Tibial nerve (tissue), 4 donors: ENCODE measurements at regions not wholly inside any gene's neighbourhood (a gene's known extent, or its start where the extent isn't known, plus 50 kb on each side); places are given as distances from the start of the nearest gene placed in this dataset.
"Not testable (repeated sequence)": the region's sequence is repeated elsewhere in the genome, so short reads cannot be mapped to it uniquely, and the experiment has no call there.

ENCODE experiments used
- DNase-seq, 2 donors: peaks; one replicate each; pipeline ENCODE4 v3.0.0-alpha.2; 2019; ENCODE audit warnings: low spot score in 2 of 2
- H3K27ac ChIP-seq, 4 donors: fragments of 200-600 bp; sonication (generic) in 3 of 4; one replicate each; pipeline ENCODE4 v1.5.1; 2017 to 2019; ENCODE audit warnings: mild to moderate bottlenecking in 1 of 4
- H3K27me3 ChIP-seq, 2 donors: fragments of 200-600 bp; sonication (generic) in 1 of 2; one replicate each; pipeline versions ENCODE4 v1.5.1 to v1.6.0; 2017 to 2019
- H3K36me3 ChIP-seq, 3 donors: fragments of 200-600 bp; sonication (generic); one replicate each; pipeline ENCODE4 v1.5.1; 2018 to 2019
- H3K4me1 ChIP-seq, 4 donors: fragments of 200-600 bp; sonication (generic) in 3 of 4; one replicate each; pipeline ENCODE4 v1.5.1; 2017 to 2019
- H3K4me3 ChIP-seq, 4 donors: fragments of 200-600 bp; sonication (generic) in 3 of 4; one replicate each; pipeline ENCODE4 v1.5.1; 2017 to 2019; ENCODE audit warnings: mild to moderate bottlenecking in 1 of 4, moderate library complexity in 1 of 4
- H3K9me3 ChIP-seq, 4 donors: fragments of 200-600 bp; sonication (generic) in 3 of 4; one replicate each; pipeline ENCODE4 v1.5.1; 2017 to 2019
- CTCF ChIP-seq, 5 experiments: fragments of 200-600 bp in 3 of 5; fragments of 450-650 bp in 2 of 5; sonication (generic) in 3 of 5; IDR thresholded peaks; one replicate each; pipeline ENCODE4 v1.5.1; 2016 to 2019; ENCODE audit warnings: antibody characterized with exemption in 5 of 5, mild to moderate bottlenecking in 3 of 5, moderate library complexity in 2 of 5
- EP300 ChIP-seq, 2 donors: sonication (generic); formaldehyde crosslinking; IDR thresholded peaks; one replicate each; pipeline ENCODE4 v1.6.1; 2017; ENCODE audit warnings: antibody characterized with exemption in 2 of 2, mild to moderate bottlenecking in 1 of 2
- POLR2A ChIP-seq, 2 donors: fragments of 450-650 bp; IDR thresholded peaks; one replicate each; pipeline ENCODE4 v1.6.1; 2017; ENCODE audit warnings: antibody characterized with exemption in 2 of 2, mild to moderate bottlenecking in 2 of 2, moderate library complexity in 2 of 2
- WGBS, 2 donors: methylation state at CpG; one replicate each; pipeline ENCODE4 v1.1.5; 2018; 5-methylcytosine and 5-hydroxymethylcytosine counted together

- H3K4me1 ChIP-seq, H3K27me3 ChIP-seq, H3K36me3 ChIP-seq, DNase-seq, H3K9me3 ChIP-seq, H3K4me3 ChIP-seq, H3K27ac ChIP-seq: not testable (repeated sequence)
- WGBS, 2 donors: 74% methylated on average over 5 of the region's 5 CpGs
These were observed 69.5 kb downstream of the MDH2 start for GRCh38 chr7:76117306-76117991.

GRCh38 chr7:76118253-76119036 lies 70.5 kb downstream of the MDH2 start:
- not testable (repeated sequence) for H3K36me3 ChIP-seq, H3K9me3 ChIP-seq, H3K4me1 ChIP-seq, H3K27ac ChIP-seq, DNase-seq, H3K4me3 ChIP-seq, H3K27me3 ChIP-seq
- 69 to 75% methylated on average over 8 of the region's 8 CpGs for WGBS, 2 donors

- Histone ChIP-seq H3K9me3 (no peaks in the 10 kb centered on the region), H3K4me1 (no peaks in the 10 kb centered on the region), H3K27me3 (no peaks in the 10 kb centered on the region), H3K4me3 (no peak overlapping the region), H3K36me3 (no peaks in the 10 kb centered on the region), H3K27ac (no peak overlapping the region)
- DNase-seq: no peak
- TF ChIP-seq POLR2A (IDR thresholded peaks at IDR 0.05) (no peak), CTCF (IDR thresholded peaks at IDR 0.05) (no peak), EP300 (IDR thresholded peaks at IDR 0.05) (no peak)
- 68 to 72% methylated on average over 3 of the region's 3 CpGs for WGBS, 2 donors
These were observed 73.1 kb downstream of the MDH2 start for GRCh38 chr7:76121044-76121443.

GRCh38 chr7:76122516-76123239 lies 74.8 kb downstream of the MDH2 start:
- no peaks in the 10 kb centered on the region for H3K27me3 ChIP-seq
- H3K9me3 ChIP-seq: no peaks in the 10 kb centered on the region
- TF ChIP-seq EP300 (IDR thresholded peaks at IDR 0.05) (no peak), CTCF (IDR thresholded peaks at IDR 0.05) (no peak), POLR2A (IDR thresholded peaks at IDR 0.05) (no peak)
- H3K4me3 ChIP-seq: no peak overlapping the region
- no peak for DNase-seq
- no peaks in the 10 kb centered on the region for H3K4me1 ChIP-seq
- H3K27ac ChIP-seq: no peak overlapping the region
- whole genome bisulfite sequencing, 2 donors: 84 to 92% methylated on average over 3 of the region's 3 CpGs
- no peaks in the 10 kb centered on the region for H3K36me3 ChIP-seq

GRCh38 chr7:76123316-76123715 lies 75.4 kb downstream of the MDH2 start:
- Histone ChIP-seq H3K4me1 (no peaks in the 10 kb centered on the region), H3K27me3 (no peaks in the 10 kb centered on the region), H3K4me3 (no peak overlapping the region), H3K36me3 (no peaks in the 10 kb centered on the region), H3K9me3 (no peaks in the 10 kb centered on the region), H3K27ac (no peak overlapping the region)
- no peak for DNase-seq
- 86 to 91% methylated on average over 4 of the region's 4 CpGs for WGBS, 2 donors
- no peak for TF ChIP-seq POLR2A (IDR thresholded peaks at IDR 0.05)
- no peak for TF ChIP-seq EP300 (IDR thresholded peaks at IDR 0.05)
- no peak for TF ChIP-seq CTCF (IDR thresholded peaks at IDR 0.05)

GRCh38 chr7:76125560-76125959 lies 76.1 kb upstream of the SRRM3 start:
- Histone ChIP-seq H3K4me1 (no peaks in the 10 kb centered on the region), H3K27ac (no peak overlapping the region), H3K27me3 (no peaks in the 10 kb centered on the region), H3K9me3 (no peaks in the 10 kb centered on the region), H3K36me3 (no peaks in the 10 kb centered on the region), H3K4me3 (no peak overlapping the region)
- no peak for DNase-seq
- TF ChIP-seq EP300 (IDR thresholded peaks at IDR 0.05) (no peak), CTCF (IDR thresholded peaks at IDR 0.05) (no peak), POLR2A (IDR thresholded peaks at IDR 0.05) (no peak)
- 59 to 75% methylated on average over 2 of the region's 2 CpGs for WGBS, 2 donors
